ENCODE measurements at regions not wholly inside any gene's neighbourhood (a gene's known extent, or its start where the extent isn't known, plus 50 kb on each side); places are given as distances from the start of the nearest gene placed in this dataset.

GRCh38 chr3:181764544-181764943 is 52.8 kb downstream of the SOX2 start:
- DNase-seq (ENCODE audit: extremely low read depth in 1 of 2, low read depth in 1 of 2), result no peak

- no peak for DNase-seq (ENCODE audit: extremely low read depth in 1 of 2, low read depth in 1 of 2)
Observed at GRCh38 chr3:181770296-181770695, 58.6 kb downstream of the SOX2 start.

GRCh38 chr3:181771120-181771519 is 59.4 kb downstream of the SOX2 start:
- DNase-seq (ENCODE audit: extremely low read depth in 1 of 2, low read depth in 1 of 2), result no peak

- DNase-seq (ENCODE audit: extremely low read depth in 1 of 2, low read depth in 1 of 2), result no peak
Observed at GRCh38 chr3:181772166-181772565, 60.4 kb downstream of the SOX2 start.

- DNase-seq (ENCODE audit: extremely low read depth in 1 of 2, low read depth in 1 of 2), result no peak
Observed at GRCh38 chr3:181773921-181774320, 62.2 kb downstream of the SOX2 start.

GRCh38 chr3:181782306-181782954 is 70.7 kb downstream of the SOX2 start:
- DNase-seq (ENCODE audit: extremely low read depth in 1 of 2, low read depth in 1 of 2), result no peak

- DNase-seq (ENCODE audit: extremely low read depth in 1 of 2, low read depth in 1 of 2), result no peak
Observed at GRCh38 chr3:181790561-181790960, 78.8 kb downstream of the SOX2 start.

GRCh38 chr3:181791056-181791955 is 79.6 kb downstream of the SOX2 start:
- DNase-seq (ENCODE audit: extremely low read depth in 1 of 2, low read depth in 1 of 2), result no peak

GRCh38 chr3:181793006-181793405 is 81.3 kb downstream of the SOX2 start:
- DNase-seq (ENCODE audit: extremely low read depth in 1 of 2, low read depth in 1 of 2), result no peak

- no peak for DNase-seq (ENCODE audit: extremely low read depth in 1 of 2, low read depth in 1 of 2)
Observed at GRCh38 chr3:181794011-181794790, 82.5 kb downstream of the SOX2 start.

- DNase-seq (ENCODE audit: extremely low read depth in 1 of 2, low read depth in 1 of 2), result no peak
Observed at GRCh38 chr3:181796641-181797040, 84.9 kb downstream of the SOX2 start.

- DNase-seq (ENCODE audit: extremely low read depth in 1 of 2, low read depth in 1 of 2), result no peak
Observed at GRCh38 chr3:181797431-181797830, 85.7 kb downstream of the SOX2 start.

- no peak for DNase-seq (ENCODE audit: extremely low read depth in 1 of 2, low read depth in 1 of 2)
Observed at GRCh38 chr3:181805703-181806102, 94.0 kb downstream of the SOX2 start.

- no peak for DNase-seq (ENCODE audit: extremely low read depth in 1 of 2, low read depth in 1 of 2)
Observed at GRCh38 chr3:181808053-181808452, 96.3 kb downstream of the SOX2 start.

GRCh38 chr3:181823716-181824115 is 112.0 kb downstream of the SOX2 start:
- DNase-seq (ENCODE audit: extremely low read depth in 1 of 2, low read depth in 1 of 2), result no peak

- no peak for DNase-seq (ENCODE audit: extremely low read depth in 1 of 2, low read depth in 1 of 2)
Observed at GRCh38 chr3:181824961-181825360, 113.2 kb downstream of the SOX2 start.

GRCh38 chr3:181839039-181839915 is 127.6 kb downstream of the SOX2 start:
- no peak for DNase-seq (ENCODE audit: extremely low read depth in 1 of 2, low read depth in 1 of 2)

- DNase-seq (ENCODE audit: extremely low read depth in 1 of 2, low read depth in 1 of 2), result no peak
Observed at GRCh38 chr3:181839916-181840297, 128.2 kb downstream of the SOX2 start.

- DNase-seq (ENCODE audit: extremely low read depth in 1 of 2, low read depth in 1 of 2), result no peak
Observed at GRCh38 chr3:181844211-181844610, 132.5 kb downstream of the SOX2 start.

- no peak for DNase-seq (ENCODE audit: extremely low read depth in 1 of 2, low read depth in 1 of 2)
Observed at GRCh38 chr3:181847276-181847675, 135.6 kb downstream of the SOX2 start.

- no peak for DNase-seq (ENCODE audit: extremely low read depth in 1 of 2, low read depth in 1 of 2)
Observed at GRCh38 chr3:181851063-181851462, 139.3 kb downstream of the SOX2 start.
